ENCODE measurements at regions not wholly inside any gene's neighbourhood (a gene's known extent, or its start where the extent isn't known, plus 50 kb on each side); places are given as distances from the start of the nearest gene placed in this dataset.

DNA sequence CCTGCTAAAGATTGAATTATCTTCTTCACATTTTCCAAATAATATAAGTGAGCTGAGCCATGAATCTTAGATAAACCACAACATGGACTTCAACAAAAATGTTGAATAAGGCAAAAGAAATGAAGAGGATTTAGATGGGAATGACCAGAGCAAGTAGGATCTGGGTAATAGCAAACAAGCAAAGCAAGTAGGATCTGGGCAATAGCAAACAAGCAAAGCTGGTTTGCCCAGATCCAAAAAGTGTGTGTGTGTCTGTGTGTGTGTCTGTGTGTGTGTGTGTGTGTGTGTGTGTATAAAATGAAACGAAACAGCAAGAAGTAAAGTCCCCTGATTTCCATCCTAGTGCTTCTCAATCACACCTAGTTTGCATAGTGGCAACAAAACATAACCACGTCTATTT is 549.1 kb downstream of the RERGL start:
- Mint-ChIP-seq H3K36me3 (no peaks in the 10 kb centered on the region), H3K27ac (no peak overlapping the region), H3K4me1 (no peaks in the 10 kb centered on the region), H3K27me3 (ENCODE audit: low read depth) (no peaks in the 10 kb centered on the region), H3K4me3 (no peak overlapping the region), H3K9me3 (peaks cover 15% of the 10 kb centered on the region)
- DNase-seq (ENCODE audit: low spot score in 2 of 2, unreplicated experiment in 2 of 2), result no peak
- no peak for TF ChIP-seq CTCF (IDR thresholded peaks at IDR 0.05; ENCODE audit: unreplicated experiment)

- H3K4me3 Mint-ChIP-seq, result no peak overlapping the region
- H3K36me3 Mint-ChIP-seq, result no peaks in the 10 kb centered on the region
- H3K27ac Mint-ChIP-seq, result no peak overlapping the region
- DNase-seq (ENCODE audit: low spot score in 2 of 2, unreplicated experiment in 2 of 2), result no peak
- no peaks in the 10 kb centered on the region for H3K27me3 Mint-ChIP-seq (ENCODE audit: low read depth)
- no peak for TF ChIP-seq CTCF (IDR thresholded peaks at IDR 0.05; ENCODE audit: unreplicated experiment)
- no peaks in the 10 kb centered on the region for H3K4me1 Mint-ChIP-seq
- H3K9me3 Mint-ChIP-seq, result peaks cover 5% of the 10 kb centered on the region
These were observed 561.6 kb downstream of the RERGL start for GRCh38 chr12:17528394-17528793.

GRCh38 chr12:17527021-17527420 is 563.0 kb downstream of the RERGL start:
- H3K36me3 Mint-ChIP-seq, result no peaks in the 10 kb centered on the region
- DNase-seq (ENCODE audit: low spot score in 2 of 2, unreplicated experiment in 2 of 2), result no peak
- no peak overlapping the region for H3K4me3 Mint-ChIP-seq
- no peaks in the 10 kb centered on the region for H3K4me1 Mint-ChIP-seq
- H3K9me3 Mint-ChIP-seq, result no peaks in the 10 kb centered on the region
- H3K27ac Mint-ChIP-seq, result no peak overlapping the region
- TF ChIP-seq CTCF (IDR thresholded peaks at IDR 0.05; ENCODE audit: unreplicated experiment), result no peak
- H3K27me3 Mint-ChIP-seq (ENCODE audit: low read depth), result no peaks in the 10 kb centered on the region

DNA sequence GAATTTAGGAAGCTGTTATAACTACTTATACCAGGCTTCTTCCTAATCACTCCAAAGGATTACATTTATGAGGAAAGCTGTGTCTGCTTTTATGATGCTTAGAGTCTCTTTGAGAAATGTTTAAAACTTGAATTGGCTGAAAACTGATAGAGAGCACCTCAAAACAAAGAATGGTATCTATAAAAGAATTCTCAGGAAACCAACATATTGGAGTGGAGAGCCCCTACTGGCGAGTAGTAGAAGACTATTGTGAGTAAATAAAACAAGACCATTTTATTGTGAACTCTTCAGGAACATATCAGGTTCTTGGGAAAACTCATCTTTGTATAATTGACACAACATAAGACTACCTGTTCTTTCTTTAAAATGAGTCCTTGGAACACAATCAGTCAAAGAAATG is 578.6 kb downstream of the RERGL start:
- Mint-ChIP-seq H3K9me3 (no peaks in the 10 kb centered on the region), H3K4me1 (no peaks in the 10 kb centered on the region), H3K27me3 (ENCODE audit: low read depth) (no peaks in the 10 kb centered on the region), H3K27ac (no peak overlapping the region), H3K4me3 (no peak overlapping the region), H3K36me3 (no peaks in the 10 kb centered on the region)
- no peak for TF ChIP-seq CTCF (IDR thresholded peaks at IDR 0.05; ENCODE audit: unreplicated experiment)
- no peak for DNase-seq (ENCODE audit: low spot score in 2 of 2, unreplicated experiment in 2 of 2)

GRCh38 chr12:17507336-17507735 is 582.7 kb downstream of the RERGL start:
- Mint-ChIP-seq H3K4me3 (no peak overlapping the region), H3K9me3 (no peaks in the 10 kb centered on the region), H3K4me1 (no peaks in the 10 kb centered on the region), H3K27me3 (ENCODE audit: low read depth) (no peaks in the 10 kb centered on the region), H3K27ac (no peak overlapping the region), H3K36me3 (no peaks in the 10 kb centered on the region)
- DNase-seq (ENCODE audit: low spot score in 2 of 2, unreplicated experiment in 2 of 2), result no peak
- TF ChIP-seq CTCF (IDR thresholded peaks at IDR 0.05; ENCODE audit: unreplicated experiment), result no peak

DNA sequence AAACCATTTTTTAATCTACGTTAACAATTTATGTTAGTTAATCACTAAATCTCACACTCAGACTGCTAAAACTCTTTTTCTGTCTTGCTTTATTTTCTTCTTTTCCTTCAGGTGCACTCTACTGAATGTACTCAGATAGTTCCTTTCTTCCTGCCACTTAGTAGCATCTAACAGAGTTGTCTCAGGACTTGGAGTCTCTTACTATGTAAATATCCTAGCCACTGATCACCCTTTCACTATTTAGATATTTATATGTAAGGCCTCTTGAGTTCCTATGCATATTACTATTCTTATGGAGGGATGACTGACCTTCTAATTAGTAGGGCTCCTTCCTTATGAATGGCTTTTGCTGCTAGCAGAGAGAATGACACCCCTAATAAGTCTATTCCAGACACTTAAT is 586.3 kb downstream of the RERGL start:
- TF ChIP-seq CTCF (IDR thresholded peaks at IDR 0.05; ENCODE audit: unreplicated experiment), result no peak
- H3K4me3 Mint-ChIP-seq, result no peak overlapping the region
- H3K27ac Mint-ChIP-seq, result no peak overlapping the region
- H3K9me3 Mint-ChIP-seq, result no peaks in the 10 kb centered on the region
- no peak for DNase-seq (ENCODE audit: low spot score in 2 of 2, unreplicated experiment in 2 of 2)
- no peaks in the 10 kb centered on the region for H3K4me1 Mint-ChIP-seq
- H3K27me3 Mint-ChIP-seq (ENCODE audit: low read depth), result no peaks in the 10 kb centered on the region
- no peaks in the 10 kb centered on the region for H3K36me3 Mint-ChIP-seq

All from mesothelial cell of epicardium (in vitro differentiated cells).